HFFc6 (cell line): ENCODE measurements at regions not wholly inside any gene's neighbourhood (a gene's known extent, or its start where the extent isn't known, plus 50 kb on each side); places are given as distances from the start of the nearest gene placed in this dataset.

Source experiments
- DNase-seq: peaks from one replicate; pipeline ENCODE4 v3.0.0-alpha.2; 2018
- H3K27ac Mint-ChIP-seq: 2 replicates; pipeline ENCODE4 v1.8.0; 2020; ENCODE audit warnings: mild to moderate bottlenecking, mixed read lengths
- H3K27me3 Mint-ChIP-seq: 2 replicates; pipeline ENCODE4 v1.8.0; 2021; ENCODE audit warnings: mild to moderate bottlenecking, moderate library complexity, mixed read lengths; ENCODE audit not compliant: insufficient read depth
- H3K36me3 Mint-ChIP-seq: 2 replicates; pipeline ENCODE4 v1.8.0; 2021; ENCODE audit warnings: low read depth, mixed read lengths
- H3K4me1 Mint-ChIP-seq: 2 replicates; pipeline ENCODE4 v1.8.0; 2020; ENCODE audit warnings: low read depth, mixed read lengths
- H3K4me3 Mint-ChIP-seq: 2 replicates; pipeline ENCODE4 v1.8.0; 2020; ENCODE audit warnings: mild to moderate bottlenecking, moderate library complexity, mixed read lengths
- H3K9me3 Mint-ChIP-seq: 2 replicates; pipeline ENCODE4 v1.8.0; 2020; ENCODE audit warnings: mild to moderate bottlenecking, mixed read lengths
- CTCF ChIP-seq: fragments of 200-600 bp; sonication (generic); IDR thresholded peaks from 2 replicates; pipeline ENCODE4 v1.5.0; 2021; ENCODE audit warnings: antibody characterized with exemption, mild to moderate bottlenecking

- H3K27me3 Mint-ChIP-seq = no peaks in the 10 kb centered on the region
- H3K36me3 Mint-ChIP-seq = no peaks in the 10 kb centered on the region; the same call in 1 of the 2 replicates
- no peak for TF ChIP-seq CTCF
- peaks cover 59% of the 10 kb centered on the region for H3K9me3 Mint-ChIP-seq
- H3K27ac Mint-ChIP-seq = no peak overlapping the region
- no peaks in the 10 kb centered on the region for H3K4me1 Mint-ChIP-seq
- DNase-seq = no peak
- no peak overlapping the region for H3K4me3 Mint-ChIP-seq
These were observed 117.8 kb upstream of the KCNH8 start for GRCh38 chr3:19030522-19030839.

GRCh38 chr3:19029837-19030521 lies 118.3 kb upstream of the KCNH8 start:
- no peak for DNase-seq
- Mint-ChIP-seq H3K36me3 (no peaks in the 10 kb centered on the region; the same call in 1 of the 2 replicates), H3K9me3 (peaks cover 55% of the 10 kb centered on the region), H3K4me3 (no peak overlapping the region), H3K27ac (no peak overlapping the region), H3K4me1 (no peaks in the 10 kb centered on the region), H3K27me3 (no peaks in the 10 kb centered on the region)
- no peak for TF ChIP-seq CTCF

- no peaks in the 10 kb centered on the region for H3K36me3 Mint-ChIP-seq
- no peak for TF ChIP-seq CTCF
- DNase-seq = no peak
- H3K9me3 Mint-ChIP-seq = peaks cover 48% of the 10 kb centered on the region
- H3K27ac Mint-ChIP-seq = no peak overlapping the region
- no peak overlapping the region for H3K4me3 Mint-ChIP-seq
- no peaks in the 10 kb centered on the region for H3K27me3 Mint-ChIP-seq
- no peaks in the 10 kb centered on the region for H3K4me1 Mint-ChIP-seq
These were observed 122.9 kb upstream of the KCNH8 start for GRCh38 chr3:19025441-19025840.

GRCh38 chr3:19022546-19022945 lies 125.8 kb upstream of the KCNH8 start:
- DNase-seq = no peak
- TF ChIP-seq CTCF = no peak
- H3K9me3 Mint-ChIP-seq = peaks cover 45% of the 10 kb centered on the region
- no peaks in the 10 kb centered on the region for H3K4me1 Mint-ChIP-seq
- H3K27ac Mint-ChIP-seq = no peak overlapping the region
- H3K27me3 Mint-ChIP-seq = no peaks in the 10 kb centered on the region
- H3K36me3 Mint-ChIP-seq = no peaks in the 10 kb centered on the region
- no peak overlapping the region for H3K4me3 Mint-ChIP-seq

GRCh38 chr3:19016851-19017250 lies 131.5 kb upstream of the KCNH8 start:
- DNase-seq = no peak
- H3K9me3 Mint-ChIP-seq = peaks cover 27% of the 10 kb centered on the region
- no peaks in the 10 kb centered on the region for H3K4me1 Mint-ChIP-seq
- no peak overlapping the region for H3K27ac Mint-ChIP-seq
- no peak overlapping the region for H3K4me3 Mint-ChIP-seq
- no peaks in the 10 kb centered on the region for H3K36me3 Mint-ChIP-seq
- no peaks in the 10 kb centered on the region for H3K27me3 Mint-ChIP-seq
- TF ChIP-seq CTCF = no peak

GRCh38 chr3:19013879-19014278 lies 134.4 kb upstream of the KCNH8 start:
- Mint-ChIP-seq H3K9me3 (peaks cover 24% of the 10 kb centered on the region), H3K4me3 (no peak overlapping the region), H3K36me3 (no peaks in the 10 kb centered on the region), H3K4me1 (no peaks in the 10 kb centered on the region), H3K27me3 (no peaks in the 10 kb centered on the region), H3K27ac (no peak overlapping the region)
- DNase-seq = no peak
- TF ChIP-seq CTCF = no peak
